ENCODE measurements at regions not wholly inside any gene's neighbourhood (a gene's known extent, or its start where the extent isn't known, plus 50 kb on each side); places are given as distances from the start of the nearest gene placed in this dataset.

GRCh38 chr14:26265170-26265685, 332.6 kb downstream of the NOVA1 start:
- TF ChIP-seq EZH2phosphoT487 (IDR thresholded peaks at IDR 0.05; ENCODE audit: low read depth, severe bottlenecking, unreplicated experiment) (no peak), EZH2 (IDR thresholded peaks at IDR 0.05; ENCODE audit: borderline replicate concordance) (no peak)
- TF ChIP-seq, protein P1, sequence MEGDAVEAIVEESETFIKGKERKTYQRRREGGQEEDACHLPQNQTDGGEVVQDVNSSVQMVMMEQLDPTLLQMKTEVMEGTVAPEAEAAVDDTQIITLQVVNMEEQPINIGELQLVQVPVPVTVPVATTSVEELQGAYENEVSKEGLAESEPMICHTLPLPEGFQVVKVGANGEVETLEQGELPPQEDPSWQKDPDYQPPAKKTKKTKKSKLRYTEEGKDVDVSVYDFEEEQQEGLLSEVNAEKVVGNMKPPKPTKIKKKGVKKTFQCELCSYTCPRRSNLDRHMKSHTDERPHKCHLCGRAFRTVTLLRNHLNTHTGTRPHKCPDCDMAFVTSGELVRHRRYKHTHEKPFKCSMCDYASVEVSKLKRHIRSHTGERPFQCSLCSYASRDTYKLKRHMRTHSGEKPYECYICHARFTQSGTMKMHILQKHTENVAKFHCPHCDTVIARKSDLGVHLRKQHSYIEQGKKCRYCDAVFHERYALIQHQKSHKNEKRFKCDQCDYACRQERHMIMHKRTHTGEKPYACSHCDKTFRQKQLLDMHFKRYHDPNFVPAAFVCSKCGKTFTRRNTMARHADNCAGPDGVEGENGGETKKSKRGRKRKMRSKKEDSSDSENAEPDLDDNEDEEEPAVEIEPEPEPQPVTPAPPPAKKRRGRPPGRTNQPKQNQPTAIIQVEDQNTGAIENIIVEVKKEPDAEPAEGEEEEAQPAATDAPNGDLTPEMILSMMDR (IDR thresholded peaks at IDR 0.05; ENCODE audit: poor library complexity) = no peak
- Histone ChIP-seq H2AFZ (no peak overlapping the region), H4K20me1 (ENCODE audit: insufficient read depth, poor library complexity, severe bottlenecking) (no peaks in the 10 kb centered on the region), H3K27ac (no peak overlapping the region), H3K36me3 (replicated peaks; ENCODE audit: insufficient read depth, low read depth) (no peaks in the 10 kb centered on the region), H3K79me2 (no peaks in the 10 kb centered on the region), H3K9me2 (replicated peaks; ENCODE audit: insufficient read depth) (no peaks in the 10 kb centered on the region), H3K9me3 (ENCODE audit: low read depth) (no peaks in the 10 kb centered on the region), H3K27me3 (no peaks in the 10 kb centered on the region), H3K4me3 (no peak overlapping the region), H3K4me1 (ENCODE audit: insufficient read depth) (no peaks in the 10 kb centered on the region), H3K4me2 (no peak overlapping the region)
- no peak for DNase-seq (ENCODE audit: low spot score)
- 45% methylated on average over 1 of the region's 1 CpG for WGBS (ENCODE audit: low lambda C conversion rate, missing lambda C conversion rate)

DNA sequence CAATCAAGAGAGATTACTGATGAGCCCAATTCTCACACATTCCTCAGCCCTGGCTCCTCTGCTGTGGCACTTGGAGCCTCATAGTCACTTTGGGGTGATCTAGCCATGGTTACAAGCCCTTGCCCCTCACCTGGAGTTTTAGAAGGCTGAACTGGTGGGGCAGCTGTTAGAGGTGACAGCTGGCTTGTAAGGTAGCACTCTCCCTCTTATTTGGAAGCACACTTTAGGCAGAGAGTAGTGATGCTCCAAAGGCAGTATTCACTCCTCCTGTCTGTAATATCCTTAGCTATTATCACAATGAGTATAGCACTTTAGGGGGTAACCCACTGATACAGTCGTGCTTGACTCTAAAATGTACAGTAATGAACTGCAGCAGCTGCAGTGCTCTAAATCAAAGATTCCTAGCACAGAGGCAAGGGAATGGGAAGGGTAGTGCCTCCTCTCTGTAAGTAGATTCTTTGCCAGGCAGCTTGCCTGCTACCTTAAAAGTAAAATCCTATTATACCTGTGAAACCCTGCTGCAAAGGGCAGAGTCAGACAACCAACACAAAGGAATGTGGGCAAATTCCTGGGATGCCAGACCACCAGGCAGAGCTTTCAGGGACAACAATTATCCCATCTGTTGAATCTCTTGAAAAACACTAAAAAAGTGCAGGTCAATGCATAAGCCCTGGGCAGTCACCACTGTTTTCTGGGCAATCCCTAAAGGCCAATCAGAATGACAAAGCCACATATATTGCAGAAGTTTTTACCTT, 336.3 kb downstream of the NOVA1 start:
- TF ChIP-seq EZH2phosphoT487 (IDR thresholded peaks at IDR 0.05; ENCODE audit: low read depth, severe bottlenecking, unreplicated experiment) (no peak), EZH2 (IDR thresholded peaks at IDR 0.05; ENCODE audit: borderline replicate concordance) (no peak)
- TF ChIP-seq, protein P1 (IDR thresholded peaks at IDR 0.05; ENCODE audit: poor library complexity) = no peak
- Histone ChIP-seq H3K4me3 (no peak overlapping the region), H3K4me2 (no peak overlapping the region), H4K20me1 (ENCODE audit: insufficient read depth, poor library complexity, severe bottlenecking) (no peaks in the 10 kb centered on the region), H2AFZ (no peak overlapping the region), H3K27ac (no peak overlapping the region), H3K9me3 (ENCODE audit: low read depth) (no peaks in the 10 kb centered on the region), H3K27me3 (no peaks in the 10 kb centered on the region), H3K9me2 (replicated peaks; ENCODE audit: insufficient read depth) (no peaks in the 10 kb centered on the region), H3K79me2 (no peaks in the 10 kb centered on the region), H3K36me3 (replicated peaks; ENCODE audit: insufficient read depth, low read depth) (no peaks in the 10 kb centered on the region), H3K4me1 (ENCODE audit: insufficient read depth) (no peaks in the 10 kb centered on the region)
- 54% methylated on average over 1 of the region's 1 CpG for WGBS (ENCODE audit: low lambda C conversion rate, missing lambda C conversion rate)
- DNase-seq (ENCODE audit: low spot score) = no peak

- Histone ChIP-seq H3K9me3 (ENCODE audit: low read depth) (no peaks in the 10 kb centered on the region), H3K9me2 (replicated peaks; ENCODE audit: insufficient read depth) (no peaks in the 10 kb centered on the region), H3K36me3 (replicated peaks; ENCODE audit: insufficient read depth, low read depth) (no peaks in the 10 kb centered on the region), H3K4me1 (ENCODE audit: insufficient read depth) (no peaks in the 10 kb centered on the region), H3K4me3 (no peak overlapping the region), H4K20me1 (ENCODE audit: insufficient read depth, poor library complexity, severe bottlenecking) (no peaks in the 10 kb centered on the region), H3K4me2 (no peak overlapping the region), H3K79me2 (no peaks in the 10 kb centered on the region), H2AFZ (no peak overlapping the region), H3K27ac (no peak overlapping the region), H3K27me3 (no peaks in the 10 kb centered on the region)
- peak; percentile 27 for DNase-seq (ENCODE audit: low spot score)
- TF ChIP-seq EZH2 (IDR thresholded peaks at IDR 0.05; ENCODE audit: borderline replicate concordance) = no peak
- TF ChIP-seq, protein P1 (IDR thresholded peaks at IDR 0.05; ENCODE audit: poor library complexity) = peak; percentile 52
- WGBS (ENCODE audit: low lambda C conversion rate, missing lambda C conversion rate) = 32% methylated on average over 2 of the region's 2 CpGs
Observed at GRCh38 chr14:26255213-26255612, 342.6 kb downstream of the NOVA1 start.

Measured in hepatocyte (in vitro differentiated cells).